ENCODE measurements at regions not wholly inside any gene's neighbourhood (a gene's known extent, or its start where the extent isn't known, plus 50 kb on each side); places are given as distances from the start of the nearest gene placed in this dataset.

GRCh38 chr7:23967949-23968599 lies 258.1 kb downstream of the STK31 start:
- TF ChIP-seq POLR2A (IDR thresholded peaks at IDR 0.05) (no peak), POLR2AphosphoS5 (IDR thresholded peaks at IDR 0.05) (no peak), CTCF (IDR thresholded peaks at IDR 0.05) (no peak), EP300 (IDR thresholded peaks at IDR 0.05) (no peak)
